ENCODE measurements at regions not wholly inside any gene's neighbourhood (a gene's known extent, or its start where the extent isn't known, plus 50 kb on each side); places are given as distances from the start of the nearest gene placed in this dataset.
"Not testable (repeated sequence)": the region's sequence is repeated elsewhere in the genome, so short reads cannot be mapped to it uniquely, and the experiment has no call there.

GRCh38 chr22:27312565-27312964, 489.0 kb downstream of the MN1 start:
- Histone ChIP-seq H3K4me1 (ENCODE audit: control insufficient read depth, insufficient read depth, low read length) (no peaks in the 10 kb centered on the region), H3K4me2 (ENCODE audit: low read length) (no peak overlapping the region), H3K36me3 (ENCODE audit: insufficient read depth, low read length) (no peaks in the 10 kb centered on the region), H3K9me3 (replicated peaks; ENCODE audit: low read length) (no peaks in the 10 kb centered on the region), H3K4me3 (ENCODE audit: low read length) (no peak overlapping the region), H3K27me3 (ENCODE audit: control insufficient read depth, insufficient read depth, low read length) (peaks cover 37% of the 10 kb centered on the region), H3K9ac (ENCODE audit: low read depth, low read length) (no peak overlapping the region)

- H3K4me1 ChIP-seq (ENCODE audit: control insufficient read depth, insufficient read depth, low read length) = no peaks in the 10 kb centered on the region
- H3K4me2 ChIP-seq (ENCODE audit: low read length) = no peak overlapping the region
- H3K27me3 ChIP-seq (ENCODE audit: control insufficient read depth, insufficient read depth, low read length) = peaks cover 42% of the 10 kb centered on the region
- H3K4me3 ChIP-seq (ENCODE audit: low read length) = no peak overlapping the region
- H3K9ac ChIP-seq (ENCODE audit: low read depth, low read length) = no peak overlapping the region
- no peaks in the 10 kb centered on the region for H3K9me3 ChIP-seq (replicated peaks; ENCODE audit: low read length)
- H3K36me3 ChIP-seq (ENCODE audit: insufficient read depth, low read length) = no peaks in the 10 kb centered on the region
Observed at GRCh38 chr22:27312966-27313855, 488.3 kb downstream of the MN1 start.

GRCh38 chr22:27314276-27314807, 487.2 kb downstream of the MN1 start:
- Histone ChIP-seq H3K36me3 (ENCODE audit: insufficient read depth, low read length) (no peaks in the 10 kb centered on the region), H3K4me3 (ENCODE audit: low read length) (no peak overlapping the region), H3K4me2 (ENCODE audit: low read length) (no peak overlapping the region), H3K9ac (ENCODE audit: low read depth, low read length) (no peak overlapping the region), H3K27me3 (ENCODE audit: control insufficient read depth, insufficient read depth, low read length) (peaks cover 52% of the 10 kb centered on the region), H3K4me1 (ENCODE audit: control insufficient read depth, insufficient read depth, low read length) (no peaks in the 10 kb centered on the region), H3K9me3 (replicated peaks; ENCODE audit: low read length) (no peaks in the 10 kb centered on the region)

GRCh38 chr22:27315833-27316232, 485.7 kb downstream of the MN1 start:
- Histone ChIP-seq H3K4me2 (ENCODE audit: low read length) (no peak overlapping the region), H3K9ac (ENCODE audit: low read depth, low read length) (no peak overlapping the region), H3K4me1 (ENCODE audit: control insufficient read depth, insufficient read depth, low read length) (no peaks in the 10 kb centered on the region), H3K4me3 (ENCODE audit: low read length) (no peak overlapping the region), H3K36me3 (ENCODE audit: insufficient read depth, low read length) (no peaks in the 10 kb centered on the region), H3K27me3 (ENCODE audit: control insufficient read depth, insufficient read depth, low read length) (peaks cover 61% of the 10 kb centered on the region), H3K9me3 (replicated peaks; ENCODE audit: low read length) (no peaks in the 10 kb centered on the region)

GRCh38 chr22:27317096-27317495, 484.5 kb downstream of the MN1 start:
- peaks cover 68% of the 10 kb centered on the region for H3K27me3 ChIP-seq (ENCODE audit: control insufficient read depth, insufficient read depth, low read length)
- H3K4me3 ChIP-seq (ENCODE audit: low read length) = no peak overlapping the region
- H3K9ac ChIP-seq (ENCODE audit: low read depth, low read length) = no peak overlapping the region
- H3K9me3 ChIP-seq (replicated peaks; ENCODE audit: low read length) = no peaks in the 10 kb centered on the region
- no peaks in the 10 kb centered on the region for H3K4me1 ChIP-seq (ENCODE audit: control insufficient read depth, insufficient read depth, low read length)
- no peaks in the 10 kb centered on the region for H3K36me3 ChIP-seq (ENCODE audit: insufficient read depth, low read length)
- H3K4me2 ChIP-seq (ENCODE audit: low read length) = no peak overlapping the region

GRCh38 chr22:27317971-27318428, 483.6 kb downstream of the MN1 start:
- Histone ChIP-seq H3K27me3 (ENCODE audit: control insufficient read depth, insufficient read depth, low read length) (peaks cover 77% of the 10 kb centered on the region), H3K9me3 (replicated peaks; ENCODE audit: low read length) (no peaks in the 10 kb centered on the region), H3K4me3 (ENCODE audit: low read length) (no peak overlapping the region), H3K4me2 (ENCODE audit: low read length) (no peak overlapping the region), H3K9ac (ENCODE audit: low read depth, low read length) (no peak overlapping the region), H3K36me3 (ENCODE audit: insufficient read depth, low read length) (no peaks in the 10 kb centered on the region), H3K4me1 (ENCODE audit: control insufficient read depth, insufficient read depth, low read length) (no peaks in the 10 kb centered on the region)

GRCh38 chr22:27318516-27318915, 483.0 kb downstream of the MN1 start:
- H3K9ac ChIP-seq (ENCODE audit: low read depth, low read length) = no peak overlapping the region
- H3K4me2 ChIP-seq (ENCODE audit: low read length) = no peak overlapping the region
- no peaks in the 10 kb centered on the region for H3K36me3 ChIP-seq (ENCODE audit: insufficient read depth, low read length)
- H3K9me3 ChIP-seq (replicated peaks; ENCODE audit: low read length) = no peaks in the 10 kb centered on the region
- no peaks in the 10 kb centered on the region for H3K4me1 ChIP-seq (ENCODE audit: control insufficient read depth, insufficient read depth, low read length)
- no peak overlapping the region for H3K4me3 ChIP-seq (ENCODE audit: low read length)
- H3K27me3 ChIP-seq (ENCODE audit: control insufficient read depth, insufficient read depth, low read length) = peaks cover 82% of the 10 kb centered on the region

- Histone ChIP-seq H3K4me3 (ENCODE audit: low read length) (no peak overlapping the region), H3K4me2 (ENCODE audit: low read length) (no peak overlapping the region), H3K4me1 (ENCODE audit: control insufficient read depth, insufficient read depth, low read length) (no peaks in the 10 kb centered on the region), H3K9me3 (replicated peaks; ENCODE audit: low read length) (no peaks in the 10 kb centered on the region), H3K9ac (ENCODE audit: low read depth, low read length) (no peak overlapping the region), H3K27me3 (ENCODE audit: control insufficient read depth, insufficient read depth, low read length) (peaks cover 79% of the 10 kb centered on the region), H3K36me3 (ENCODE audit: insufficient read depth, low read length) (no peaks in the 10 kb centered on the region)
Observed at GRCh38 chr22:27323661-27324060, 477.9 kb downstream of the MN1 start.

- not testable (repeated sequence) for H3K9ac ChIP-seq (ENCODE audit: low read depth, low read length); H3K4me2 ChIP-seq (ENCODE audit: low read length); H3K9me3 ChIP-seq (replicated peaks; ENCODE audit: low read length); H3K4me3 ChIP-seq (ENCODE audit: low read length); H3K4me1 ChIP-seq (ENCODE audit: control insufficient read depth, insufficient read depth, low read length); H3K36me3 ChIP-seq (ENCODE audit: insufficient read depth, low read length)
- H3K27me3 ChIP-seq (ENCODE audit: control insufficient read depth, insufficient read depth, low read length) = peaks cover 76% of the 10 kb centered on the region
Observed at GRCh38 chr22:27324908-27325307, 476.6 kb downstream of the MN1 start.

- H3K4me2 ChIP-seq (ENCODE audit: low read length) = no peak overlapping the region
- H3K9ac ChIP-seq (ENCODE audit: low read depth, low read length) = no peak overlapping the region
- H3K9me3 ChIP-seq (replicated peaks; ENCODE audit: low read length) = no peaks in the 10 kb centered on the region
- H3K27me3 ChIP-seq (ENCODE audit: control insufficient read depth, insufficient read depth, low read length) = peaks cover 76% of the 10 kb centered on the region
- H3K36me3 ChIP-seq (ENCODE audit: insufficient read depth, low read length) = no peaks in the 10 kb centered on the region
- H3K4me3 ChIP-seq (ENCODE audit: low read length) = no peak overlapping the region
- no peaks in the 10 kb centered on the region for H3K4me1 ChIP-seq (ENCODE audit: control insufficient read depth, insufficient read depth, low read length)
Observed at GRCh38 chr22:27327497-27327896, 474.1 kb downstream of the MN1 start.

- Histone ChIP-seq H3K9ac (ENCODE audit: low read depth, low read length) (no peak overlapping the region), H3K27me3 (ENCODE audit: control insufficient read depth, insufficient read depth, low read length) (peaks cover 76% of the 10 kb centered on the region), H3K4me3 (ENCODE audit: low read length) (no peak overlapping the region), H3K9me3 (replicated peaks; ENCODE audit: low read length) (no peaks in the 10 kb centered on the region), H3K36me3 (ENCODE audit: insufficient read depth, low read length) (no peaks in the 10 kb centered on the region), H3K4me1 (ENCODE audit: control insufficient read depth, insufficient read depth, low read length) (no peaks in the 10 kb centered on the region), H3K4me2 (ENCODE audit: low read length) (no peak overlapping the region)
Observed at GRCh38 chr22:27327981-27328721, 473.4 kb downstream of the MN1 start.

All from skeletal muscle satellite cell (primary cell).